NCI-H2171 treated with DMSO at 0.1 percent for 48 hours (cell line): ENCODE measurements at regions not wholly inside any gene's neighbourhood (a gene's known extent, or its start where the extent isn't known, plus 50 kb on each side); places are given as distances from the start of the nearest gene placed in this dataset.

Experiments used
- DNase-seq: peaks from one replicate; lab custom pipeline; 2025; lab: John Stamatoyannopoulos, UW

- DNase-seq: no peak
These were observed 317.1 kb downstream of the PHKB start for GRCh38 chr16:47778106-47778801.

- no peak for DNase-seq
These were observed 316.1 kb downstream of the PHKB start for GRCh38 chr16:47777220-47777619.

- no peak for DNase-seq
These were observed 313.5 kb downstream of the PHKB start for GRCh38 chr16:47774661-47775060.

GRCh38 chr16:47753659-47754058 lies 292.5 kb downstream of the PHKB start:
- no peak for DNase-seq
